ENCODE measurements at regions not wholly inside any gene's neighbourhood (a gene's known extent, or its start where the extent isn't known, plus 50 kb on each side); places are given as distances from the start of the nearest gene placed in this dataset.
"Not testable (repeated sequence)": the region's sequence is repeated elsewhere in the genome, so short reads cannot be mapped to it uniquely, and the experiment has no call there.

DNA sequence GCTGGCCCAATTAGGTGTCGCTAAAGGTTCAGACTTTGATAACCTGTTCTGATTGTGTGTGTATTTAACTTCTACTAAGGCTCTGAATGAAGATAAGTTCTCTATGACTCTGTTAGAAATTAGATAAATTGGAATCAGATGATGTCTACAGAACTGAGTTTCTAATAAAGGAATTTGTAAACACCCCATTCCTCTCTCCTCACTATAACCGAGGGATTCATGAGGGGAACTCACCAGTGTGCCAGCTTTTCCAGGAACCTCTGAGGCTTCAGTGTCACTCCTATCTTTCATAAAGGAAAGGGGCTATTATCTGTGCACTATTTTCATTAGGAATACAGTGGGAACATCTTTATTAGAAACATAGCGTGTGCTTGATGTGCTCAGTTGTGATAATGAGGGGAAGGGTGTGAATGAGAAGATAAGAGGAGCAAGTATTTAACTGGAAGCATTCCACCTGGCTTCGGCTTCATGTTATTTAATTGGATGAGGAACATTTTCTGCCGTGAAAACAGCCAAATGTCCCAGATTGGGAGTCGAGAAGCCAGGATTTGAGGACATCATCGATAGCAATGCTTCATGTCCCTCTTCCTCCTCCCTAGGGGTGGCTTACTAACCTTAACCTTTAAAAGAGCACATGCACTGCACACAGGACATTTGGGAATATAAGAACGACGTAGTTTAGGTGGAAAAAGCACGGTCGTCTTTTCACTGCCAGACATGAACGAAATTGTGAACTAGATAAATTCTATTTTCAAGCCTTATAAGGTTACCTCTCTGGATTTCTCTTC is 84.8 kb upstream of the TCF4 start:
- H3K36me3 Mint-ChIP-seq (ENCODE audit: low read depth): peaks cover 3% of the 10 kb centered on the region
- H3K4me3 Mint-ChIP-seq: no peak overlapping the region
- H3K9me3 Mint-ChIP-seq: peaks cover 7% of the 10 kb centered on the region
- no peak for DNase-seq (ENCODE audit: low read depth, low spot score)
- H3K4me1 Mint-ChIP-seq: no peaks in the 10 kb centered on the region
- no peak overlapping the region for H3K27ac Mint-ChIP-seq (ENCODE audit: unreplicated experiment)
- no peaks in the 10 kb centered on the region for H3K27me3 Mint-ChIP-seq (ENCODE audit: low read depth)
- TF ChIP-seq, protein P1, sequence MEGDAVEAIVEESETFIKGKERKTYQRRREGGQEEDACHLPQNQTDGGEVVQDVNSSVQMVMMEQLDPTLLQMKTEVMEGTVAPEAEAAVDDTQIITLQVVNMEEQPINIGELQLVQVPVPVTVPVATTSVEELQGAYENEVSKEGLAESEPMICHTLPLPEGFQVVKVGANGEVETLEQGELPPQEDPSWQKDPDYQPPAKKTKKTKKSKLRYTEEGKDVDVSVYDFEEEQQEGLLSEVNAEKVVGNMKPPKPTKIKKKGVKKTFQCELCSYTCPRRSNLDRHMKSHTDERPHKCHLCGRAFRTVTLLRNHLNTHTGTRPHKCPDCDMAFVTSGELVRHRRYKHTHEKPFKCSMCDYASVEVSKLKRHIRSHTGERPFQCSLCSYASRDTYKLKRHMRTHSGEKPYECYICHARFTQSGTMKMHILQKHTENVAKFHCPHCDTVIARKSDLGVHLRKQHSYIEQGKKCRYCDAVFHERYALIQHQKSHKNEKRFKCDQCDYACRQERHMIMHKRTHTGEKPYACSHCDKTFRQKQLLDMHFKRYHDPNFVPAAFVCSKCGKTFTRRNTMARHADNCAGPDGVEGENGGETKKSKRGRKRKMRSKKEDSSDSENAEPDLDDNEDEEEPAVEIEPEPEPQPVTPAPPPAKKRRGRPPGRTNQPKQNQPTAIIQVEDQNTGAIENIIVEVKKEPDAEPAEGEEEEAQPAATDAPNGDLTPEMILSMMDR (conservative IDR thresholded peaks at IDR 0.05): no peak

DNA sequence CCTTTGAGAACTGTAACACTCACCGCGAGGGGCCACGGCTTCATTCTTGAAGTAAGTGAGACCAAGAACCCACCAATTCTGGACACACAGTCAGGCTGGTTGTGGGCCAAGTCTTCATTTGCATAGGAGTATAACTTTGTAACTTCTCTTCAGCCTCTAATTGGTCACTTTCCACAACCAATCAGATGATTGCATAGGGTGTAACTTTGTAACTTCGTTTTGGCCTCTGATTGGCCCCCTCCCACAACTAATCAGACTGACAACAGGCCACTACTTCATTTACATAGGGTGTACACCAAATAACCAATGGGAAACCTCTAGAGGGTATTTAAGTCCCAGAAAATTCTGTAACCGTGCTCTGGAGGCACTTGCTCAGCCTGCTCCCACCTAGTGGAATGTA is 77.5 kb upstream of the TCF4 start:
- H3K27ac Mint-ChIP-seq (ENCODE audit: unreplicated experiment): no peak overlapping the region
- no peaks in the 10 kb centered on the region for H3K4me1 Mint-ChIP-seq
- TF ChIP-seq, protein P1 (conservative IDR thresholded peaks at IDR 0.05): no peak
- no peaks in the 10 kb centered on the region for H3K36me3 Mint-ChIP-seq (ENCODE audit: low read depth)
- H3K27me3 Mint-ChIP-seq (ENCODE audit: low read depth): no peaks in the 10 kb centered on the region
- H3K4me3 Mint-ChIP-seq: no peak overlapping the region
- no peak for DNase-seq (ENCODE audit: low read depth, low spot score)
- peaks cover 5% of the 10 kb centered on the region for H3K9me3 Mint-ChIP-seq

DNA sequence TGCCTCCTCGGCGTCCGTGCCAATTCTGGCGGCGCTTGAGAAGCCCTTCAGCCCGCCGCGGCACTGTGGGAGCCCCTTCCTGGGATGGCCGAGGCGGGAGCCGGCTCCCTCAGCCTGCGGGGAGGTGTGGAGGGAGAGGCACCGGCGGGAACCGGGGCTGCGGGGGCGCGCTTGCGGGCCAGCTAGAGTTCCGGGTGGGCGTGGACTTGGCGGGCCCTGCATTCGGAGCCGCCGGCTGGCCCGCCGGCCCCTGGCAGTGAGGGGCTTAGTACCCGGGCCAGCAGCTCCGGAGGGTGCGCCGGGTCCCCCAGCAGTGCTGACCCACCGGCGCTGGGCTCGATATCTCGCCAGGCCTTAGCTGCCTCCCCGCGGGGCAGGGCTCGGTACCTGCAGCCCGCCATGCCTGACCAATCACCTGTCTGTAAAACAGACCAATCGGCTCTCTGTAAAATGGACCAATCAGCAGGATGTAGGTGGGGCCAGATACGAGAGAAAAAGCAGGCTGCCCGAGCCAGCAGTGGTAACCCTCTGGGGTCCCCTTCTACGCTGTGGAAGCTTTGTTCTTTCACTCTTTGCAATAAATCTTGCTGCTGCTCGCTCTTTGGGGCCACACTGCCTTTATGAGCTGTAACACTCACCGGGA is 76.9 kb upstream of the TCF4 start:
- not testable (repeated sequence) for H3K36me3 Mint-ChIP-seq (ENCODE audit: low read depth); H3K27ac Mint-ChIP-seq (ENCODE audit: unreplicated experiment)

DNA sequence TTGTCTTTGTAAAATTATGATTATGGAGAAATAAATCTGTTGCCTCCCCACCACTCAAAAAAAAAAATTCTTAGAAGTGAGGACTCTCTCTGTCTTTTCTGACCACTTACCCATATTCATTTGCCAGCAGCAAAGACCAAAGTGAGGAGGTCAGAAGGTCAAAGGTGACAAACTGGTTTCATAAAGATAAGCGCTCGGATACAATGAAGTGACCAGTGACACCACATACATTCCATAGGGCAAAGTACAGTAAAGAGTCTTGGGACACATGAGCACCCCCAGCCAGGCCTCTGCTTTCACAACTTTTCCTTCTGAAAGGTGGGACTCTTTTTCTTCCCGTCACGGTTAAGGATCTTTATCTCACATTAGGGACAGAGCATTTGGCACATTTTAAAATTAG is 75.9 kb upstream of the TCF4 start:
- Mint-ChIP-seq H3K36me3 (ENCODE audit: low read depth) (no peaks in the 10 kb centered on the region), H3K27ac (ENCODE audit: unreplicated experiment) (no peak overlapping the region), H3K9me3 (peaks cover 3% of the 10 kb centered on the region), H3K4me1 (no peaks in the 10 kb centered on the region), H3K27me3 (ENCODE audit: low read depth) (no peaks in the 10 kb centered on the region), H3K4me3 (no peak overlapping the region)
- TF ChIP-seq, protein P1 (conservative IDR thresholded peaks at IDR 0.05): no peak
- DNase-seq (ENCODE audit: low read depth, low spot score): no peak

More for the DNA sequence above, 76.9 kb upstream of the TCF4 start:
- not testable (repeated sequence) for H3K9me3 Mint-ChIP-seq; DNase-seq (ENCODE audit: low read depth, low spot score); H3K4me1 Mint-ChIP-seq; H3K27me3 Mint-ChIP-seq (ENCODE audit: low read depth); H3K4me3 Mint-ChIP-seq

DNA sequence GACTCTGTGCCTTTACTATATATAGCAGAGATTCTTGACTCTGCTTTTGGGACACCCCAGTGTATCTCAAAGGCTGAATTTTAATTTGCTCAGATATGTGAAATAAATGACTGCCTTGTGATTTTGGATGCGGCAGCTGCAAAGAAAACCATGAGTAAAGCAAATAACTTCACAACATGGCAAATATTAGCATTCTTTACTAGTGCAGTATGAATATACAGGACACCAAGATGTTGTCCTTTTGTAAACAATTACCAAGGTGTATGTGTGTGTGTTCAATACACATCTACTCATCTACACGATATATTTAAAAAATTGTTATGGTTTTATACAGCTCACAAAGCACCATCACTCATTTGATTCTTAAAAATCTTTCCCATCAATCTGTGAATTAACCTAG is 70.6 kb upstream of the TCF4 start:
- no peaks in the 10 kb centered on the region for H3K36me3 Mint-ChIP-seq (ENCODE audit: low read depth)
- H3K9me3 Mint-ChIP-seq: peaks cover under 1% of the 10 kb centered on the region
- no peaks in the 10 kb centered on the region for H3K27me3 Mint-ChIP-seq (ENCODE audit: low read depth)
- TF ChIP-seq, protein P1 (conservative IDR thresholded peaks at IDR 0.05): no peak
- H3K4me1 Mint-ChIP-seq: no peaks in the 10 kb centered on the region
- H3K4me3 Mint-ChIP-seq: no peak overlapping the region
- DNase-seq (ENCODE audit: low read depth, low spot score): no peak
- H3K27ac Mint-ChIP-seq (ENCODE audit: unreplicated experiment): no peak overlapping the region
